ENCODE measurements at regions not wholly inside any gene's neighbourhood (a gene's known extent, or its start where the extent isn't known, plus 50 kb on each side); places are given as distances from the start of the nearest gene placed in this dataset.

DNA sequence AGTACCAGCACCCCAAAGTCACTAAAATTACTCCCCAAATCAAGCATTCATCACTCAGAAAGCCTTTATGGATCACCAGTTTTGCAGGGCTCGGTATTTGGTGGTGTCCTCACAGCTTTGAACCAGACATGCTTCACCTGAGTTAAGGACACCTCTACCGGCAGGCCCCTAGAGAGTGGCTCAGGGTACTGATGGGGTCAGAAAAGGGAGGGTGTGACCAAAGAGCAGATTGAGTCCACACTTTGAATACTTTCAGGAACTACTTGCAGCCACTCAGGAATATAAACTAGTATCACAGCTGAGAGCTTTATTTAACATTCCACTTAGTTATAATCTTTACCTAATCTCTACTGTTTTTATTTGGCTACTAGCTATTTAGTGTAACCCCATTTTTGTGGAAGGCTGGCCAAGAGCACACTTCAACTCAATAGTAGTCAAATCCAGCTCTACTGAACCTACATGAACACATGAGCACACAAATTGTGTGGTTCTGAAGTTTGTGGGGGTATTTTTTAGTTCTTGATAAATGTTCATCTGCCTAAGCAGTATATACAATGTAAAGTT, 109.6 kb upstream of the SPRY1 start:
- Histone ChIP-seq H3K27ac (no peak overlapping the region), H3K4me1 (peaks cover 0 to 21% (median 5%) of the 10 kb centered on the region in 12 donors), H3K9me3 (peaks cover 0 to 28% (median 19%) of the 10 kb centered on the region in 12 donors), H3K27me3 (no peaks in the 10 kb centered on the region), H3K4me3 (no peak overlapping the region), H3K36me3 (no peaks in the 10 kb centered on the region)
- no peak for TF ChIP-seq POLR2A (IDR thresholded peaks at IDR 0.05)
- TF ChIP-seq, protein P1, sequence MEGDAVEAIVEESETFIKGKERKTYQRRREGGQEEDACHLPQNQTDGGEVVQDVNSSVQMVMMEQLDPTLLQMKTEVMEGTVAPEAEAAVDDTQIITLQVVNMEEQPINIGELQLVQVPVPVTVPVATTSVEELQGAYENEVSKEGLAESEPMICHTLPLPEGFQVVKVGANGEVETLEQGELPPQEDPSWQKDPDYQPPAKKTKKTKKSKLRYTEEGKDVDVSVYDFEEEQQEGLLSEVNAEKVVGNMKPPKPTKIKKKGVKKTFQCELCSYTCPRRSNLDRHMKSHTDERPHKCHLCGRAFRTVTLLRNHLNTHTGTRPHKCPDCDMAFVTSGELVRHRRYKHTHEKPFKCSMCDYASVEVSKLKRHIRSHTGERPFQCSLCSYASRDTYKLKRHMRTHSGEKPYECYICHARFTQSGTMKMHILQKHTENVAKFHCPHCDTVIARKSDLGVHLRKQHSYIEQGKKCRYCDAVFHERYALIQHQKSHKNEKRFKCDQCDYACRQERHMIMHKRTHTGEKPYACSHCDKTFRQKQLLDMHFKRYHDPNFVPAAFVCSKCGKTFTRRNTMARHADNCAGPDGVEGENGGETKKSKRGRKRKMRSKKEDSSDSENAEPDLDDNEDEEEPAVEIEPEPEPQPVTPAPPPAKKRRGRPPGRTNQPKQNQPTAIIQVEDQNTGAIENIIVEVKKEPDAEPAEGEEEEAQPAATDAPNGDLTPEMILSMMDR (IDR thresholded peaks at IDR 0.05), result no peak
- WGBS, 4 donors, result 92 to 98% (median 96%) methylated on average over 2 of the region's 2 CpGs
- intact Hi-C loops (cut with DNase I), result no loop called here
- ATAC-seq (no peak), DNase-seq (no peak)

DNA sequence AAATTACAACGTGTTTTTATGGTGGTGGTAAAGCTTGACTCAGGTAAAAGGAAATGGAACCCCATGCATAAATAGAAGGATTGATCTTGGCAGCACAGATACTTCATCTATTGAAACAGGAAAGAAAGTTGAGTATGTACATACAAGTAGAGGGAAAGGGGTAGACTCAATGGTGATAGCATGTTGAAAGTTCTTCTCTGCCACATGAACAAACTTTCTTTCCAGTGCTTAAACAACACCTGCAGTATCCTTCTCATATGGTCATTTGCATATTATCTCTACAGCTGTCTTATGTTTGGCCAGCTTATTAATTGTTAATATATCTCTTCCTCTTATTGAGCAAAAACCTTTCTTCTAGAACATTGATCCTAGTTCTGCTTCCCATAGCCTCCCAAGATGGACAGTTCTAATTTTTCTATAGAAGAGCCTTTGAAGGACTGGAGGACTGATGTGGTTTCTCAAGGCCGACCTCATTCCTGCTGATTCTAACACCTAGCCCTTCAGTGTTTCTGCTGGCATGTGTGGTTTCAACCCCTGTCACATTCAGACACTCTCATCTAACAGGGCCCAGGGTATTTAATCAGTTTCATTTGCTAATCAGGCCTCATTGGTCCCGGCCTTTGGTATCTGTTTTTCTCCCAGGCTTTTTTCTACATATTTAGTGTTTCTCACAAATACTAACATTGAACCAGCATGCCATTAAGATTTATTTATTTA, 108.1 kb upstream of the SPRY1 start:
- Histone ChIP-seq H3K4me1 (peaks cover 0 to 20% (median 5%) of the 10 kb centered on the region in 12 donors), H3K27me3 (no peaks in the 10 kb centered on the region), H3K9me3 (peaks cover 0 to 37% (median 22%) of the 10 kb centered on the region in 12 donors), H3K27ac (no peak overlapping the region), H3K36me3 (no peaks in the 10 kb centered on the region), H3K4me3 (no peak overlapping the region)
- no peak for DNase-seq
- TF ChIP-seq, protein P1 (IDR thresholded peaks at IDR 0.05), result no peak
- no peak for TF ChIP-seq POLR2A (IDR thresholded peaks at IDR 0.05)
- no peak for ATAC-seq
- WGBS, 4 donors, result 96 to 99% (median 97%) methylated on average over 3 of the region's 3 CpGs
- intact Hi-C loops (cut with DNase I), result no loop called here

DNA sequence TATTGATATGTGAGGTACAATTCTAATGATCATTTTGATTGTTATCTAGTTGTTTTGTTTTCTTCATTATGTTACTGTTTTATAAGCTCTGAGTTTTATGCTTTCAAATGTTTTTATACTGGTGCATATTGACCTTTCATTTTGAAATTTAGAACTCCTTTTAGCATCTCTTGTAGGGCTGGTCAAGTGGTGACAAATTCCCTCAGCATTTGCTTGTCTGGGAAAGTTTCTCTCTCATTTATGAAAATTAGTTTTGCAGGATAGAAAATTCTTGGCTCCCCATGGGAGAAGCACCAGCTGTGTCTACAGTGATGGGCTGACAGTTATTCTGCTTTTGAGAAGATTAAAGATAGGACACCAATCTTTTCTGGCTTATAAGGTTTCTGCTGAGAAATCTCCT, 105.3 kb upstream of the SPRY1 start:
- ATAC-seq, result no peak
- Histone ChIP-seq H3K9me3 (peaks cover 0 to 37% (median 22%) of the 10 kb centered on the region in 12 donors), H3K4me1 (no peaks in the 10 kb centered on the region), H3K27me3 (no peaks in the 10 kb centered on the region), H3K27ac (no peak overlapping the region), H3K4me3 (no peak overlapping the region), H3K36me3 (no peaks in the 10 kb centered on the region)
- intact Hi-C loops (cut with DNase I), result no loop called here
- TF ChIP-seq, protein P1 (IDR thresholded peaks at IDR 0.05), result no peak
- TF ChIP-seq POLR2A (IDR thresholded peaks at IDR 0.05), result no peak
- no peak for DNase-seq

DNA sequence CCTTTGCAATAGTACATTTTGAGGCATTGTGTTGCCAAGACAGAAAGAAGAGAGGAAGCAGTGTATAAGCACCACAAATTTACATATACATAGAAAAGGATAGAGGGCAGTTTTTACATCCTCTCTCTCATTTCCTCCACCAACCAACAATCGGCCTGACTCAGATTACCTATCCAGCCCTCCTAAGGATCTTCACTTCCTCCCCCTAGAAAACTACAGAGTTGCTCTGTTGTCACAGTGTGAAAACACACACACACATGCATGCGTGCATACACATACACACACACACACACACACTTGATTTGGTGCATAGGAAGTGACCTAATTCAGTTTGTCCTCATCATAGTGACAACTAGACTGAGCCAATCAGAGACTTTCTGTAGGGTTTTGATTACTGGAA, 98.8 kb upstream of the SPRY1 start:
- H3K4me3 ChIP-seq, result no peak overlapping the region
- 81 to 91% (median 85%) methylated on average over 2 of the region's 2 CpGs for WGBS, 4 donors
- ATAC-seq (no peak), DNase-seq (no peak)
- TF ChIP-seq POLR2A (IDR thresholded peaks at IDR 0.05), result no peak
- TF ChIP-seq, protein P1 (IDR thresholded peaks at IDR 0.05), result no peak
- intact Hi-C loops (cut with DNase I), result no loop called here
- no peaks in the 10 kb centered on the region for H3K27me3 ChIP-seq
- H3K9me3 ChIP-seq, result peaks cover 0 to 2% (median 0%) of the 10 kb centered on the region in 12 donors
- H3K36me3 ChIP-seq, result no peaks in the 10 kb centered on the region
- H3K4me1 ChIP-seq, result peaks cover 0 to 23% (median 0%) of the 10 kb centered on the region in 12 donors
- no peak overlapping the region for H3K27ac ChIP-seq

All from heart left ventricle (tissue), 16 donors.